ENCODE measurements at regions not wholly inside any gene's neighbourhood (a gene's known extent, or its start where the extent isn't known, plus 50 kb on each side); places are given as distances from the start of the nearest gene placed in this dataset.

DNA sequence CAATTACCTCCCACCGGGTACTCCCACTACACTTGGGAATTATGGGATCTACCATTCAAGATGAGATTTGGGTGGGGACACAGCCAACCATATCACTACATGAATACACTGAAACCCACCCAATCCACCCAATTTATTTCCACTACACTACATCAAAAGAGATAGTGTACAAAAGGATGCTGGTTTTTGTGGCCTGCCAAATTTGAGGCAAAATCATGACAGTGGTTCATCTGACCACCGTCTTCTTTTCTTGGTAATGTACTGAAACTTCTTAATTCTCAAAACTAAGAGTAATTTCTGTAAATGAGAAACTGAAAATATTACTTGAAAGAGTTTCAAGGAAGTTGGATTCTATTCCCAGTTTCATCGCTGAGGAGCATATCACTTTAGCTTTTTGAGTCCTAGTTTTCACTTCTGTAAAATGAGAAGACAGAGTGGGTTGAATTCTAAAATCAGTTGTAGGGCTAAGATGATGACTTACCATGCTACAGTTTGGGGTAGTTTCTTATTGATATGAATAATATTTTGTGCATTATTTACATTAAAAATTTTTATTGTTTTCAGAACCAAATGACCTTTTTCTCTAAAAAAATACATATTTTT, 360.4 kb upstream of the CNTN6 start:
- TF ChIP-seq, protein P1, sequence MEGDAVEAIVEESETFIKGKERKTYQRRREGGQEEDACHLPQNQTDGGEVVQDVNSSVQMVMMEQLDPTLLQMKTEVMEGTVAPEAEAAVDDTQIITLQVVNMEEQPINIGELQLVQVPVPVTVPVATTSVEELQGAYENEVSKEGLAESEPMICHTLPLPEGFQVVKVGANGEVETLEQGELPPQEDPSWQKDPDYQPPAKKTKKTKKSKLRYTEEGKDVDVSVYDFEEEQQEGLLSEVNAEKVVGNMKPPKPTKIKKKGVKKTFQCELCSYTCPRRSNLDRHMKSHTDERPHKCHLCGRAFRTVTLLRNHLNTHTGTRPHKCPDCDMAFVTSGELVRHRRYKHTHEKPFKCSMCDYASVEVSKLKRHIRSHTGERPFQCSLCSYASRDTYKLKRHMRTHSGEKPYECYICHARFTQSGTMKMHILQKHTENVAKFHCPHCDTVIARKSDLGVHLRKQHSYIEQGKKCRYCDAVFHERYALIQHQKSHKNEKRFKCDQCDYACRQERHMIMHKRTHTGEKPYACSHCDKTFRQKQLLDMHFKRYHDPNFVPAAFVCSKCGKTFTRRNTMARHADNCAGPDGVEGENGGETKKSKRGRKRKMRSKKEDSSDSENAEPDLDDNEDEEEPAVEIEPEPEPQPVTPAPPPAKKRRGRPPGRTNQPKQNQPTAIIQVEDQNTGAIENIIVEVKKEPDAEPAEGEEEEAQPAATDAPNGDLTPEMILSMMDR (IDR thresholded peaks at IDR 0.05), result no peak
- no peak for TF ChIP-seq TEAD4 (CRISPR knock-in tag; IDR thresholded peaks at IDR 0.05)
- no peak for TF ChIP-seq CREB1 (CRISPR knock-in tag; IDR thresholded peaks at IDR 0.05)
- TF ChIP-seq RORB (CRISPR knock-in tag; IDR thresholded peaks at IDR 0.05), result no peak
- TF ChIP-seq, protein P2, sequence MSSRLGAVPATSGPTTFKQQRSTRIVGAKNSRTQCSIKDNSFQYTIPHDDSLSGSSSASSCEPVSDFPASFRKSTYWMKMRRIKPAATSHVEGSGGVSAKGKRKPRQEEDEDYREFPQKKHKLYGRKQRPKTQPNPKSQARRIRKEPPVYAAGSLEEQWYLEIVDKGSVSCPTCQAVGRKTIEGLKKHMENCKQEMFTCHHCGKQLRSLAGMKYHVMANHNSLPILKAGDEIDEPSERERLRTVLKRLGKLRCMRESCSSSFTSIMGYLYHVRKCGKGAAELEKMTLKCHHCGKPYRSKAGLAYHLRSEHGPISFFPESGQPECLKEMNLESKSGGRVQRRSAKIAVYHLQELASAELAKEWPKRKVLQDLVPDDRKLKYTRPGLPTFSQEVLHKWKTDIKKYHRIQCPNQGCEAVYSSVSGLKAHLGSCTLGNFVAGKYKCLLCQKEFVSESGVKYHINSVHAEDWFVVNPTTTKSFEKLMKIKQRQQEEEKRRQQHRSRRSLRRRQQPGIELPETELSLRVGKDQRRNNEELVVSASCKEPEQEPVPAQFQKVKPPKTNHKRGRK (CRISPR knock-in tag; IDR thresholded peaks at IDR 0.05; ENCODE audit: borderline replicate concordance), result no peak
- no peak for TF ChIP-seq MYBL2 (CRISPR knock-in tag; IDR thresholded peaks at IDR 0.05)
- TF ChIP-seq SMAD3 (CRISPR knock-in tag; IDR thresholded peaks at IDR 0.05; ENCODE audit: borderline replicate concordance), result no peak

Data from WTC11 (cell line).